HG03045 (cell line): ENCODE measurements at regions not wholly inside any gene's neighbourhood (a gene's known extent, or its start where the extent isn't known, plus 50 kb on each side); places are given as distances from the start of the nearest gene placed in this dataset.

Experiments
- ATAC-seq: cut with Tn5 transposase; IDR thresholded peaks from one replicate; pipeline ENCODE4 v1.9.1; 2021; ENCODE audit warnings: mild to moderate bottlenecking, moderate library complexity; ENCODE audit not compliant: unreplicated experiment

GRCh38 chr12:92556637-92557421 is 146.0 kb upstream of the PLEKHG7 start:
- no peak for ATAC-seq

DNA sequence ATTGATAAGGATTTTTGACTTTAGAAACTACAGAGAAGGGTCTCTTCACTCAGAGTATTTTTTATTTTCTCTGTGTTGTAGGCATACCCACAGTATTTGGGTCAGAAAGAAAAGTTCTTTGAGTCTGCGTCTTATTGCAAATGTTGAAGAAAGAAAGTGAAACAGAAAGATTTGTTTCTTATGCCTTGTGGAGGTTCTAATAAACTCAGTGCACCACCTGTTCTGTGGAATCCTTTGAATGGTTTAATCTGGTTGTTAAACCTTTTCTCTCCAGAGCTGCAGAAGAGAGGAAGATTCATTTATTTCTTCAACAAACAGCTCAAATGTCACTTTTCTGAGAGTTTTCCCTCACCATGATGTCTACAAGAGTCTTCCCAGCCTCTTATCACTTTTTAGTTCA is 146.6 kb upstream of the PLEKHG7 start:
- peak; percentile 34 for ATAC-seq

DNA sequence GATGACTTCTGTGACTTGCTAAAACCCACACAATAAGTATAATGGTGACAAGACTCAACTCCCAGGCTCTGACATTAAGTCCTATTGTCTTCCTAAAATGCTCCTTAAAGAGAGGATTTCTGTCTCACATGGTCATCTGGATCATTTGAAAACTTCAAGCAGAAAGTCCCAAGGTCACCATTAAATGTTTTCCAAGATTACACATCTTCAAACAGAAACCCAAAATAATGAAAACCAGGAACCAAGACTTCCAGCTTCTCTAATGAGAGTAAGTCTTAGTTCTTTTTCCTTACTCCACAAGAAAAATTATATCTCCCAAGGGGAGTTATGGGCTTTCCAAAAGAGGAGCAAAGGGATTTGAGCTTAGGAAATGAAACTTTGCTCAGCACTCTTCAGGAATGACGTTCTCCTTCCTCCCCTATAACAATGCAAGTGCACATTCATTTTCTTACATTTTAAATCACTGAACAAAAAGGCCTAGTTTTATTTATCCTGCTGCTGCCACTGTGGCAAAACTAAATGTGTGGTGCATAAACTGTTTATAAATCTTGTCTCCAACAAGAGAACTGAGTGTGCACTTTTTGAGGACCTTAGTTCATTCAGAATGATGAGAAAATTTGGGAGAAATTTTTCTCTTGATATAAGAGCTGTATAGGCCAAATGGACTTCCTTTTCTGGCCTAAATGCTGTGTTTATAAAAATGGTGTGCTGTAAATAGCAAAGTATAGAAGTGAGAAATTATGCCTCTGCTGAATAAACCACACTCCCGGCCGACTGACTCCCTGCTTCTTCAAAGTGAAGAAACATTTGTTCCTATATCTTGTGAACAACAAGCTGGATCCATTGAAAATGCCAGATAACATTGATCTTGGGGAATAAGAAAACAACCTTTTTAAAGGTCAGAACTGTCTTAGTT is 148.4 kb upstream of the PLEKHG7 start:
- no peak for ATAC-seq

- no peak for ATAC-seq
Measured at GRCh38 chr12:92553389-92553788, 149.4 kb upstream of the PLEKHG7 start.

GRCh38 chr12:92552412-92553108 is 150.2 kb upstream of the PLEKHG7 start:
- no peak for ATAC-seq

- peak; percentile 64 for ATAC-seq
Measured at GRCh38 chr12:92551853-92552397, 150.9 kb upstream of the PLEKHG7 start.

DNA sequence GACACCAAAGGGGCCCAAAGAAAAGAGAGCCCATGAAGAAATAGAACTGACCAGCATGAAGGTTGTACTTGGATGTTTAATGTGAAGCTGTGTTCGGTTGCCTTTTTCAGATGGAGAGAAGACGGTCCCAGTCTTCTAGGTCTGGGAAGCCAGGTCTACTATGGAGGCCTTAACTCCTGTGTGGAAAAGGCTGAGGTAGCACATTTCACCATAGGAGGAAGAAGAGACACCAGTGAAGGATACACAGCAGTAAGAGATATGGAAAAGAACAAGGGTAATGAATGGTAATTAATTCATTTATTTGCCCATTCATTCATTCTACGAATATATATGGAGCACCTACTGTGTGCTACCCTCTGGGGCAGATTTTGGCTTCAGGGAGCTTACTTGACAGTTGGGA is 151.6 kb upstream of the PLEKHG7 start:
- no peak for ATAC-seq

DNA sequence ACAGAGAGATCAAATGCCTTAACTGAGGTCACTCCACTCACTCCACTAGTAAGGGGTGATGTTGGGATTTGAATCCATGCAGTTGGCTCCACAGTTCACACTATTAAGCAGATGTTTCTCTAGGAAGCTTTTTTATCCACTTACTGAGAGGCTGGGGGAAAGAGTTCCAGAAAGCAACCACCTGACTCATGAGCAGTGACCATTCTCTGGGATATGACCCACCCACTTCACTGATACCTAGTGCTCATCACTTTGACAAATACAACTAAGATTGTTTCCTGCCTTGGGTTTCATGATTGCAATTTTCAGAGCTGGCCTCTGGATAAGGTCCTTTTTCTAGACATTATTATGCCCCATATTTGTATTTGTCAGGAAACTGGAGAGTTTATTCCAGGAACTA is 152.1 kb upstream of the PLEKHG7 start:
- no peak for ATAC-seq

GRCh38 chr12:92550254-92550653 is 152.5 kb upstream of the PLEKHG7 start:
- ATAC-seq, result no peak

DNA sequence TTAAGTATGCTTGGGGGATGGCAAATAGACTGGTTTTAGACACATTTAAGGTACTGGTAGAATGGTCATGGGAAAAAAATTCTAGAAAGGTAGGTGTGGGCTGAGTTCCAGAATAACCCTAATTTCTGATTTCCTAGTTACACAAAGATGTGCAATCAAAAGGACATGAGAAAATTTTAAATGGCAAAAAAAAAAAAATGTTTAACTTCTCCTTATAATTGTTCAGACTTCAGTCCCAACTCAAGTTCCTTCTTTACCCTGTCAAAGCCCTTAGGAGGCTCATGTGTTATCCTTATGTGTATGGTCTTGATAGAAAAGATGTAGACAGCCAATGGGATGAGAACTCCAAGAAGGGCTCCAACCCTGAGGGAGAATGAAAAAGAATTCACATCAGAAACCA is 153.3 kb upstream of the PLEKHG7 start:
- ATAC-seq, result no peak

DNA sequence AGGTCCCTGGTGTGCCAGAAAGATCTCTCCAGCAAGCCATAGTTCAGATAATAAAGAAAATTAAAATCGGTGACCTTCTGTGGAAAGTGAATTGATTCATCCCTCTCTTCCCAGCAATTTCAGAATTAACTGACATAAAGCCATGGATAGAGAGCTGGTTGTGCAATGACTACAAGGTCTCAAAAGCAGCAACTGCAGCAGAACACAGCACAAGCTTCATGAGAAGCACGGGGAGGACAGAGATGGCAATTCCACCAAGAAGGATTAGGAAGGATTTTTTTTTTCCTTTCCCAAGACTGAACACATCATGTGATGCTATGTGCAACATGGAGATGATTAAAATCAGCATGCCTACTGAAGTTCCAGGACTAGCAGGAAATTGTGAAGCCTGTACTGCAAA is 154.9 kb upstream of the PLEKHG7 start:
- ATAC-seq, result no peak

DNA sequence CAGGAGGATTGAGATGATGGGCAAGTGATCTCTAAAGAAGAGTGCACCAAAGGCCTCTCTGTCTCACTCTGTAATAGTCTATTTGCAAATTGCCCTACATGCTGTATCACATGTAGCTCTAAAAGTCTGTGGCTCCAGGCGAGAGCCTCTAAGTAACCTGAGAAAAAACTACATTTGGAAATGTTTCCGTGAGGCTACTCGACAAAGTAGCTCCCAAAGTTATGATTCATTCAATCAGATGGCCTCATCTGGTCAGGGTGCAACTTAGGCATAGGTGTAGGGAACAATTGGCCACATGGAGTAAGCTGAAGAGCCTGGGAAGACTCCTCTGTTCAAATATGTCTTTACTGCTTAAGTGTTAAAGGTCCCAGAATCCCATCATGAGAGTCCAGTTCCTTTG is 155.4 kb upstream of the PLEKHG7 start:
- no peak for ATAC-seq

DNA sequence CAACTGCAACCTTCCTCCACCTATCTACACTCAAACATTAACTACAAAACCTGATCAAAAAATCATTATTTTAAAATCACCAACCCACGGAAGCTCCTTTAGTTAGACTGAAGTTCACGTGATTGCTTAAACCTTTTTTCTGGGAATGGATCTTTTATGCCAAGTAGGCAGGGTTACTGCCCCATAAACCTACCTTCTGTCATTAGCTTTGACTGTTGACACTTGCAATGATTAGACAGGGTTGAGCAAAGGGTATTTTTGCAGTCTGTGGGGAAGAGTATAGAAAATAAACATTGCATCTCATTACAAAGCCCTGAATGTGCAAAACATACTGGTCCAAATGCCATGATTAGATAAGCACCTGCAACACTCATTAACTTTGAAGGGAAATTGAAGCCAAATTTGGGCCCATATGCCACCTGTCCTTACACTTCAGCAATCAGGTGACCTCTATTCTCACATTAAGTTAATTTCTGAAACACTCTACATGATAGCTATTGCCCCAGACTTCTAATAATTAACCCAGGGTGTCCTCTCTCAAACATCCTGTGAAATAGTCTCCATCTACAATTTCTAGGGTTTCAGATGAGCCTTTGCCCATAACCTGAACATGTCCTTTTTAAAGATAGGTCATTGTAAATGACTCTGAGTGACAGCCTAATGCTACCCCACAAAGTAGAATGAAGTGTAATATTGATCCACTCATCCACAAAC is 156.0 kb upstream of the PLEKHG7 start:
- ATAC-seq, result no peak

- no peak for ATAC-seq
Measured at GRCh38 chr12:92546259-92546634, 156.5 kb upstream of the PLEKHG7 start.

DNA sequence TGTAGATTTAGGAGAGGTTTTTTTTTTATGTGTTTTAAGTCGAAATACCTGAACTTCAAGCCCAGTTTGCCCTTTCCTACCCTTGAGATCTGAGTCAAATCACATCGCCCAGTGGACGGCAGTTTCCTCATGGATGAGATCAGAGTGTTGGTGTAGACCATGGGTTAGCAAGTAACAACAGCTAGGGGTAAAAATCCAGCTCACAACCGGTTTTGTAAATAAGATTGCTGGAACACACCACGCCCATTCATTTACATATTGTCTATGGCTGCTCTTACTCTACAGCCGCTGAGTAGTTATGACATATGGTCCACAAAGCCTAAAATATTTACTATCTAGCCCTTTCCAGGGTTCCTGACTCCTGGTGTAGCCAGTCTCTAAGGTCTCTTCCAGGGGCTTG is 158.5 kb upstream of the PLEKHG7 start:
- no peak for ATAC-seq

DNA sequence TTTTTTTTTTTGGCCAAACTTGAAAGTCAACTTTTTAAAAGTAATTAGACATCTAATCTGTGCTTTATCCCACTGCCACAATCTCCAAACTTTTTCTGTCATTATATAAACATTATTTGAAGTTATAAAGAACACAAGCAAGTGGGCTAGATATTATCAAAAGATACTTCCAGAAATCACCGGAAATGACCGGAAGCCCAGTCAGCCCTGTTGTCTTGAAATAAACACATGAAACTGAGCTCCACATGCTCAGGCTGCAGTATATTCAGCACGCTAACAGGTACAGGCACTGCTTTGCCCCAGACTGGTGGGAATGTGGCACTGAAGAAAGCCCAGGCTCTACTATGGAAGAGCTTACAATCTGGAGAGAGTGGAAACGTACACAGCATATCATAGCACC is 158.9 kb upstream of the PLEKHG7 start:
- ATAC-seq, result no peak

DNA sequence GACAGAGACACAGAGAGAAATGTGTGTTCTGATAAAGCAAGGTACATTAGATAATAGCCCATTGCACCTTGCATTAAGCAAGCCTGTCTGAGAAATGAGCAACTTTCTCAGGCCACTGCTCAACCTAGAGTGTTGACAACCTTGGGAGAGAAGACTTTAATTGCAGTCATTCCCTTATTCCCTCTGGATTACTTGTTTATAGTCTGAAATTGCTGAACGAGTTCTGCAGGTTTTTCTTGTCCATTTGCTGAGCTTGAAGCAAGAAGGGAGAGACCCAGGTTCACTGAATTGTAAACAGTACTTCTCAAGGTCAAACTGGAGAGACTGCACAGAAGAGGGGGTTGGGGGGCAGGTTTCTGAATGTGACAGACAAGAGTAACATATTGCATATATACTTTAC is 159.4 kb upstream of the PLEKHG7 start:
- no peak for ATAC-seq

- no peak for ATAC-seq
Measured at GRCh38 chr12:92541731-92542130, 161.1 kb upstream of the PLEKHG7 start.

- ATAC-seq, result peak; percentile 8
Measured at GRCh38 chr12:92540782-92541423, 161.9 kb upstream of the PLEKHG7 start.
